BLaER1 treated with 17β-estradiol and CSF1 and Interleukin-3, amounts not matched to agents 10 nM and 100 nM (cell line): ENCODE measurements at regions not wholly inside any gene's neighbourhood (a gene's known extent, or its start where the extent isn't known, plus 50 kb on each side); places are given as distances from the start of the nearest gene placed in this dataset.
"Not testable (repeated sequence)": the region's sequence is repeated elsewhere in the genome, so short reads cannot be mapped to it uniquely, and the experiment has no call there.

Experiments used
- H3K27ac ChIP-seq, 11 experiments: shearing (Covaris generic); formaldehyde crosslinking; 2 replicates each; pipeline ENCODE4 v1.8.1; 2022
- H3K27me3 ChIP-seq, 11 experiments: shearing (Covaris generic); formaldehyde crosslinking; 2 replicates each; pipeline ENCODE4 v1.8.1; 2022
- H3K36me3 ChIP-seq, 11 experiments: shearing (Covaris generic); formaldehyde crosslinking; 2 replicates each; pipeline ENCODE4 v1.8.1; 2022
- H3K4me1 ChIP-seq, 10 experiments: shearing (Covaris generic); formaldehyde crosslinking; 2 replicates each; pipeline ENCODE4 v1.8.1; 2022
- H3K4me2 ChIP-seq, 11 experiments: shearing (Covaris generic); formaldehyde crosslinking; 2 replicates each; pipeline ENCODE4 v1.8.1; 2022
- H3K4me3 ChIP-seq, 10 experiments: shearing (Covaris generic); formaldehyde crosslinking; 2 replicates each; pipeline ENCODE4 v1.8.1; 2022
- H3K9ac ChIP-seq, 11 experiments: shearing (Covaris generic); formaldehyde crosslinking; 2 replicates each; pipeline ENCODE4 v1.8.1; 2022
- H3K9me3 ChIP-seq, 11 experiments: shearing (Covaris generic); formaldehyde crosslinking; replicated peaks in 1 of 11; 2 replicates each; pipeline ENCODE4 v1.8.1; 2022
- H4K20me1 ChIP-seq, 11 experiments: shearing (Covaris generic); formaldehyde crosslinking; 2 replicates each; pipeline ENCODE4 v1.8.1; 2022
- Cebpa-rat ChIP-seq, 11 experiments: shearing (Covaris generic); IDR thresholded peaks; 2 replicates each; pipeline ENCODE4 v1.8.1; 2022

GRCh38 chr12:59396919-59397318, 198.9 kb upstream of the SLC16A7 start:
- H3K9ac ChIP-seq, result no peak overlapping the region
- peaks cover 0 to 5% (median 0%) of the 10 kb centered on the region in 11 experiments; a peak in 1 of 22 replicates for H3K9me3 ChIP-seq
- no peak overlapping the region for H3K4me3 ChIP-seq
- no peak overlapping the region for H3K4me2 ChIP-seq
- no peaks in the 10 kb centered on the region for H3K4me1 ChIP-seq
- no peak overlapping the region for H3K27ac ChIP-seq
- H3K36me3 ChIP-seq, result no peaks in the 10 kb centered on the region
- TF ChIP-seq Cebpa-rat (IDR thresholded peaks at IDR 0.05), result no peak
- H4K20me1 ChIP-seq, result no peaks in the 10 kb centered on the region
- H3K27me3 ChIP-seq, result no peaks in the 10 kb centered on the region

- H3K36me3 ChIP-seq, result no peaks in the 10 kb centered on the region
- H3K4me2 ChIP-seq, result no peak overlapping the region
- H3K4me3 ChIP-seq, result no peak overlapping the region
- no peak for TF ChIP-seq Cebpa-rat (IDR thresholded peaks at IDR 0.05)
- H3K4me1 ChIP-seq, result no peaks in the 10 kb centered on the region
- no peaks in the 10 kb centered on the region for H3K27me3 ChIP-seq
- H4K20me1 ChIP-seq, result no peaks in the 10 kb centered on the region
- peaks cover 0 to 5% (median 0%) of the 10 kb centered on the region in 11 experiments; a peak in 1 of 22 replicates for H3K9me3 ChIP-seq
- no peak overlapping the region for H3K9ac ChIP-seq
- H3K27ac ChIP-seq, result no peak overlapping the region
Measured at GRCh38 chr12:59396519-59396918, 199.3 kb upstream of the SLC16A7 start.

GRCh38 chr12:59395310-59395709, 200.5 kb upstream of the SLC16A7 start:
- H3K36me3 ChIP-seq, H3K4me1 ChIP-seq, H3K9me3 ChIP-seq, H3K4me3 ChIP-seq, H3K27me3 ChIP-seq, H3K27ac ChIP-seq, H3K4me2 ChIP-seq, H4K20me1 ChIP-seq, H3K9ac ChIP-seq: not testable (repeated sequence)

- Histone ChIP-seq H3K4me3 (no peak overlapping the region), H3K27me3 (no peaks in the 10 kb centered on the region), H3K4me2 (no peak overlapping the region), H4K20me1 (no peaks in the 10 kb centered on the region), H3K9me3 (peaks cover 0 to 7% (median 0%) of the 10 kb centered on the region in 11 experiments; a peak in 2 of 22 replicates), H3K9ac (no peak overlapping the region), H3K4me1 (no peaks in the 10 kb centered on the region), H3K36me3 (no peaks in the 10 kb centered on the region), H3K27ac (no peak overlapping the region)
- no peak for TF ChIP-seq Cebpa-rat (IDR thresholded peaks at IDR 0.05)
Measured at GRCh38 chr12:59393506-59393905, 202.3 kb upstream of the SLC16A7 start.

GRCh38 chr12:59389968-59390576, 205.8 kb upstream of the SLC16A7 start:
- no peaks in the 10 kb centered on the region for H3K36me3 ChIP-seq
- TF ChIP-seq Cebpa-rat (IDR thresholded peaks at IDR 0.05), result no peak
- H3K27me3 ChIP-seq, result no peaks in the 10 kb centered on the region
- peaks cover 0 to 7% (median 0%) of the 10 kb centered on the region in 11 experiments; a peak in 2 of 22 replicates for H3K9me3 ChIP-seq
- no peak overlapping the region for H3K27ac ChIP-seq
- no peak overlapping the region for H3K4me3 ChIP-seq
- no peak overlapping the region for H3K9ac ChIP-seq
- H3K4me2 ChIP-seq, result no peak overlapping the region
- H4K20me1 ChIP-seq, result no peaks in the 10 kb centered on the region
- peaks cover 0 to 9% (median 0%) of the 10 kb centered on the region in 10 experiments; a peak in 4 of 20 replicates for H3K4me1 ChIP-seq

- no peak overlapping the region for H3K27ac ChIP-seq
- no peak overlapping the region for H3K9ac ChIP-seq
- peaks cover 0 to 7% (median 0%) of the 10 kb centered on the region in 11 experiments; a peak in 2 of 22 replicates for H3K9me3 ChIP-seq
- TF ChIP-seq Cebpa-rat (IDR thresholded peaks at IDR 0.05), result no peak
- no peaks in the 10 kb centered on the region for H3K36me3 ChIP-seq
- H3K4me1 ChIP-seq, result peaks cover 0 to 9% (median 0%) of the 10 kb centered on the region in 10 experiments; a peak in 4 of 20 replicates
- no peaks in the 10 kb centered on the region for H3K27me3 ChIP-seq
- H3K4me2 ChIP-seq, result no peak overlapping the region
- no peaks in the 10 kb centered on the region for H4K20me1 ChIP-seq
- H3K4me3 ChIP-seq, result no peak overlapping the region
Measured at GRCh38 chr12:59388694-59389093, 207.1 kb upstream of the SLC16A7 start.

- no peak overlapping the region for H3K9ac ChIP-seq
- H3K4me2 ChIP-seq, result peak overlapping the region in 1 of 11 experiments; percentile 33; a peak in 2 of 22 replicates
- H3K9me3 ChIP-seq, result peaks cover 0 to 7% (median 0%) of the 10 kb centered on the region in 11 experiments; a peak in 2 of 22 replicates
- peaks cover 0 to 9% (median 0%) of the 10 kb centered on the region in 10 experiments; a peak in 4 of 20 replicates for H3K4me1 ChIP-seq
- no peaks in the 10 kb centered on the region for H3K27me3 ChIP-seq
- no peak overlapping the region for H3K4me3 ChIP-seq
- TF ChIP-seq Cebpa-rat (IDR thresholded peaks at IDR 0.05), result no peak
- no peaks in the 10 kb centered on the region for H4K20me1 ChIP-seq
- peak overlapping the region in 2 of 11 experiments; percentile 22 to 46; a peak in 2 of 22 replicates for H3K27ac ChIP-seq
- no peaks in the 10 kb centered on the region for H3K36me3 ChIP-seq
Measured at GRCh38 chr12:59388176-59388575, 207.7 kb upstream of the SLC16A7 start.

- H3K4me1 ChIP-seq, result peaks cover 0 to 9% (median 0%) of the 10 kb centered on the region in 10 experiments; a peak in 4 of 20 replicates
- no peak overlapping the region for H3K9ac ChIP-seq
- no peaks in the 10 kb centered on the region for H4K20me1 ChIP-seq
- no peaks in the 10 kb centered on the region for H3K36me3 ChIP-seq
- H3K4me2 ChIP-seq, result no peak overlapping the region
- H3K27me3 ChIP-seq, result no peaks in the 10 kb centered on the region
- no peak overlapping the region for H3K4me3 ChIP-seq
- TF ChIP-seq Cebpa-rat (IDR thresholded peaks at IDR 0.05), result no peak
- H3K27ac ChIP-seq, result no peak overlapping the region
- H3K9me3 ChIP-seq, result peaks cover 0 to 7% (median 0%) of the 10 kb centered on the region in 11 experiments; a peak in 2 of 22 replicates
Measured at GRCh38 chr12:59386236-59386635, 209.6 kb upstream of the SLC16A7 start.

- H3K9me3 ChIP-seq, result no peaks in the 10 kb centered on the region
- TF ChIP-seq Cebpa-rat (IDR thresholded peaks at IDR 0.05), result 0 out of 22 replicates have a peak, but pooled peaks of 1 of the 11 experiments have one; percentile 13
- H3K4me1 ChIP-seq, result peaks cover 0 to 9% (median 0%) of the 10 kb centered on the region in 10 experiments; a peak in 4 of 20 replicates
- no peak overlapping the region for H3K4me2 ChIP-seq
- no peak overlapping the region for H3K9ac ChIP-seq
- H4K20me1 ChIP-seq, result no peaks in the 10 kb centered on the region
- no peaks in the 10 kb centered on the region for H3K36me3 ChIP-seq
- H3K4me3 ChIP-seq, result no peak overlapping the region
- H3K27ac ChIP-seq, result no peak overlapping the region
- H3K27me3 ChIP-seq, result no peaks in the 10 kb centered on the region
Measured at GRCh38 chr12:59383079-59383822, 212.6 kb upstream of the SLC16A7 start.
